ENCODE measurements at regions not wholly inside any gene's neighbourhood (a gene's known extent, or its start where the extent isn't known, plus 50 kb on each side); places are given as distances from the start of the nearest gene placed in this dataset.

DNA sequence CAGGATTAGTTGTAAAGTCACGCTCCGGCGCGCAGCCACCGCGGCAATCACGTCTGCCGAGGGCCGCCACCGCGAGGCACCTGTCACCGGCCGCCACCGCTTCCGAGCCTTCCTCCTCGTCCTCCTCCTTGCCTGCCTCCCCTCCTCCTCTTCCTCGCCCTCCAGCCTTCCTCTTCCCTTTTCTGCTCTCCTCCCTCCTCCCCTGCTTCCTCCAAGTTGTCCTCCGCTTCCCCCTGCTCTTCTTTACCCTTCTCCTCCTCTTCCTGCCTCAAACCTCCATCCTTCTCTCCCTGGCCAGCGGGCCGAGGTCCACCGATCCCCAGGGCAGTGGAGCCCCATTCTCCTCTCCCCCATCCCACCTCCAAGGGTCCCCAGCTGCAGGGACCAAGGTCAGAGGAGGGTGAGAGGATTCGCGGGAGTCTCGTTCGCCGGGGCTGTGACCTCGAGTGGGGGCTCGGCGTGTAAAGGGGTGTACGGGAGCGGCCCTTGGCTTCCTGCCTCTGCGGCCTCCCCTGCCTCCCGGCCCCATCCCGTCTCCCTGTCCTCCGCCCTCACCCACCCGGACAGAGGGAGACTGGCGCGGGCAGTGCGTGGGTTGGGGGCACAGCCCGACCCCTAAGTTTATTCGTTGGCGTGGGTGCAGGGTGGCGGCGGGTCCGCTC is 89.5 kb upstream of the PAX2 start:
- TF ChIP-seq POLR2A (IDR thresholded peaks at IDR 0.05; ENCODE audit: low read depth, low read length) = no peak
- TF ChIP-seq, protein P1, sequence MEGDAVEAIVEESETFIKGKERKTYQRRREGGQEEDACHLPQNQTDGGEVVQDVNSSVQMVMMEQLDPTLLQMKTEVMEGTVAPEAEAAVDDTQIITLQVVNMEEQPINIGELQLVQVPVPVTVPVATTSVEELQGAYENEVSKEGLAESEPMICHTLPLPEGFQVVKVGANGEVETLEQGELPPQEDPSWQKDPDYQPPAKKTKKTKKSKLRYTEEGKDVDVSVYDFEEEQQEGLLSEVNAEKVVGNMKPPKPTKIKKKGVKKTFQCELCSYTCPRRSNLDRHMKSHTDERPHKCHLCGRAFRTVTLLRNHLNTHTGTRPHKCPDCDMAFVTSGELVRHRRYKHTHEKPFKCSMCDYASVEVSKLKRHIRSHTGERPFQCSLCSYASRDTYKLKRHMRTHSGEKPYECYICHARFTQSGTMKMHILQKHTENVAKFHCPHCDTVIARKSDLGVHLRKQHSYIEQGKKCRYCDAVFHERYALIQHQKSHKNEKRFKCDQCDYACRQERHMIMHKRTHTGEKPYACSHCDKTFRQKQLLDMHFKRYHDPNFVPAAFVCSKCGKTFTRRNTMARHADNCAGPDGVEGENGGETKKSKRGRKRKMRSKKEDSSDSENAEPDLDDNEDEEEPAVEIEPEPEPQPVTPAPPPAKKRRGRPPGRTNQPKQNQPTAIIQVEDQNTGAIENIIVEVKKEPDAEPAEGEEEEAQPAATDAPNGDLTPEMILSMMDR (IDR thresholded peaks at IDR 0.05; ENCODE audit: extremely low read depth in 1 of 2, insufficient read depth in 1 of 2, low read depth in 1 of 2, low read length in 2 of 2) = no peak

Data from endothelial cell of umbilical vein (primary cell).